Ishikawa (cell line): ENCODE measurements at regions not wholly inside any gene's neighbourhood (a gene's known extent, or its start where the extent isn't known, plus 50 kb on each side); places are given as distances from the start of the nearest gene placed in this dataset.

ENCODE experiments used
- CEBPB ChIP-seq: IDR thresholded peaks from 2 replicates; pipeline ENCODE4 v1.6.1; 2012
- CREB1 ChIP-seq: IDR thresholded peaks from 2 replicates; pipeline ENCODE4 v1.6.1; 2012; ENCODE audit warnings: low read depth
- EGR1 ChIP-seq: IDR thresholded peaks from 2 replicates; pipeline ENCODE4 v1.6.1; 2012
- EP300 ChIP-seq: IDR thresholded peaks from 2 replicates; pipeline ENCODE4 v1.6.1; 2012; ENCODE audit warnings: borderline replicate concordance
- FOXM1 ChIP-seq: IDR thresholded peaks from 2 replicates; pipeline ENCODE4 v1.6.1; 2012; ENCODE audit warnings: low read depth, borderline replicate concordance
- MAX ChIP-seq: IDR thresholded peaks from 2 replicates; pipeline ENCODE4 v1.6.1; 2012
- NFIC ChIP-seq: IDR thresholded peaks from 2 replicates; pipeline ENCODE4 v1.6.1; 2012
- RAD21 ChIP-seq: IDR thresholded peaks from 2 replicates; pipeline ENCODE4 v1.6.1; 2012; ENCODE audit warnings: low read depth
- REST ChIP-seq: IDR thresholded peaks from 2 replicates; pipeline ENCODE4 v1.6.1; 2012; ENCODE audit warnings: low read depth, mild to moderate bottlenecking
- TAF1 ChIP-seq: IDR thresholded peaks from 2 replicates; pipeline ENCODE4 v1.6.1; 2012; ENCODE audit warnings: low read depth, mild to moderate bottlenecking
- TCF12 ChIP-seq: IDR thresholded peaks from 2 replicates; pipeline ENCODE4 v1.6.1; 2012; ENCODE audit warnings: low read depth
- TEAD4 ChIP-seq: IDR thresholded peaks from 2 replicates; pipeline ENCODE4 v1.6.1; 2012
- USF1 ChIP-seq: IDR thresholded peaks from 2 replicates; pipeline ENCODE4 v1.6.1; 2012
- YY1 ChIP-seq: IDR thresholded peaks from 2 replicates; pipeline ENCODE4 v1.6.1; 2012; ENCODE audit warnings: low read depth
- ZBTB7A ChIP-seq: IDR thresholded peaks from 2 replicates; pipeline ENCODE4 v1.6.1; 2012; ENCODE audit warnings: low read depth

GRCh38 chr2:107068069-107068916 lies 182.3 kb upstream of the ST6GAL2 start:
- TF ChIP-seq TEAD4 (no peak), YY1 (no peak), NFIC (no peak), EGR1 (no peak), CEBPB (no peak), TCF12 (no peak), MAX (no peak), USF1 (no peak), FOXM1 (no peak), RAD21 (no peak), EP300 (no peak)

- no peak for TF ChIP-seq CEBPB
- no peak for TF ChIP-seq CREB1
- TF ChIP-seq YY1 = no peak
- TF ChIP-seq TCF12 = no peak
- TF ChIP-seq REST = no peak
- TF ChIP-seq NFIC = no peak
- no peak for TF ChIP-seq ZBTB7A
- no peak for TF ChIP-seq EGR1
- no peak for TF ChIP-seq MAX
- no peak for TF ChIP-seq TAF1
- no peak for TF ChIP-seq RAD21
These were observed 183.9 kb upstream of the ST6GAL2 start for GRCh38 chr2:107069890-107070289.

- TF ChIP-seq NFIC = no peak
- TF ChIP-seq RAD21 = no peak
- no peak for TF ChIP-seq TAF1
- TF ChIP-seq REST = no peak
- TF ChIP-seq TCF12 = no peak
- TF ChIP-seq FOXM1 = no peak
- no peak for TF ChIP-seq EP300
- TF ChIP-seq TEAD4 = no peak
These were observed 186.4 kb upstream of the ST6GAL2 start for GRCh38 chr2:107072150-107072940.

GRCh38 chr2:107078584-107078983 lies 192.6 kb upstream of the ST6GAL2 start:
- no peak for TF ChIP-seq CREB1
- no peak for TF ChIP-seq FOXM1
- no peak for TF ChIP-seq REST
- no peak for TF ChIP-seq TCF12
- TF ChIP-seq TAF1 = no peak
- no peak for TF ChIP-seq TEAD4
- no peak for TF ChIP-seq USF1
- no peak for TF ChIP-seq EP300
- no peak for TF ChIP-seq RAD21
- TF ChIP-seq MAX = no peak
- TF ChIP-seq YY1 = no peak
- TF ChIP-seq EGR1 = no peak
- no peak for TF ChIP-seq NFIC
- no peak for TF ChIP-seq ZBTB7A
